ENCODE measurements at regions not wholly inside any gene's neighbourhood (a gene's known extent, or its start where the extent isn't known, plus 50 kb on each side); places are given as distances from the start of the nearest gene placed in this dataset.
A peak's percentile ranks its signal among the peaks of the same experiment; 100 is the strongest.
"Not testable (repeated sequence)": the region's sequence is repeated elsewhere in the genome, so short reads cannot be mapped to it uniquely, and the experiment has no call there.

GRCh38 chr21:16116798-16117197, 387.0 kb downstream of the USP25 start:
- peak; percentile 80 for DNase-seq (ENCODE audit: low read depth)

- no peak for DNase-seq (ENCODE audit: low read depth)
These were observed 387.5 kb downstream of the USP25 start for GRCh38 chr21:16117331-16117730.

GRCh38 chr21:16117851-16118590, 388.2 kb downstream of the USP25 start:
- peak; percentile 48 for DNase-seq (ENCODE audit: low read depth)

- DNase-seq (ENCODE audit: low read depth), result peak; percentile 97
These were observed 394.8 kb downstream of the USP25 start for GRCh38 chr21:16124378-16125138.

GRCh38 chr21:16125274-16125673, 395.5 kb downstream of the USP25 start:
- no peak for DNase-seq (ENCODE audit: low read depth)

GRCh38 chr21:16132453-16132852, 402.7 kb downstream of the USP25 start:
- DNase-seq (ENCODE audit: low read depth), result not testable (repeated sequence)

- no peak for DNase-seq (ENCODE audit: low read depth)
These were observed 403.5 kb downstream of the USP25 start for GRCh38 chr21:16133248-16133647.

- DNase-seq (ENCODE audit: low read depth), result no peak
These were observed 404.4 kb downstream of the USP25 start for GRCh38 chr21:16134134-16134533.

GRCh38 chr21:16137106-16137505, 407.3 kb downstream of the USP25 start:
- no peak for DNase-seq (ENCODE audit: low read depth)

- no peak for DNase-seq (ENCODE audit: low read depth)
These were observed 415.3 kb downstream of the USP25 start for GRCh38 chr21:16145052-16145451.

- DNase-seq (ENCODE audit: low read depth), result no peak
These were observed 415.7 kb downstream of the USP25 start for GRCh38 chr21:16145479-16145878.

- no peak for DNase-seq (ENCODE audit: low read depth)
These were observed 424.5 kb downstream of the USP25 start for GRCh38 chr21:16154321-16154720.

- DNase-seq (ENCODE audit: low read depth), result no peak
These were observed 425.3 kb downstream of the USP25 start for GRCh38 chr21:16154951-16155635.

- DNase-seq (ENCODE audit: low read depth), result no peak
These were observed 427.2 kb downstream of the USP25 start for GRCh38 chr21:16156841-16157489.

GRCh38 chr21:16159213-16159970, 429.6 kb downstream of the USP25 start:
- no peak for DNase-seq (ENCODE audit: low read depth)

- no peak for DNase-seq (ENCODE audit: low read depth)
These were observed 430.2 kb downstream of the USP25 start for GRCh38 chr21:16159971-16160350.

GRCh38 chr21:16162953-16163352, 433.2 kb downstream of the USP25 start:
- no peak for DNase-seq (ENCODE audit: low read depth)

- DNase-seq (ENCODE audit: low read depth), result peak; percentile 84
These were observed 439.3 kb downstream of the USP25 start for GRCh38 chr21:16169102-16169511.

GRCh38 chr21:16169779-16170178, 440.0 kb downstream of the USP25 start:
- DNase-seq (ENCODE audit: low read depth), result no peak

- peak; percentile 23 for DNase-seq (ENCODE audit: low read depth)
These were observed 446.8 kb downstream of the USP25 start for GRCh38 chr21:16176570-16176969.

- DNase-seq (ENCODE audit: low read depth), result no peak
These were observed 447.8 kb downstream of the USP25 start for GRCh38 chr21:16177532-16177931.

Measured in renal cortical epithelial cell (primary cell).